Body of pancreas (tissue), 4 donors: ENCODE measurements at regions not wholly inside any gene's neighbourhood (a gene's known extent, or its start where the extent isn't known, plus 50 kb on each side); places are given as distances from the start of the nearest gene placed in this dataset.

Experiments used
- POLR2A ChIP-seq, 3 donors: fragments of 450-650 bp; IDR thresholded peaks; one replicate each; pipeline ENCODE4 v1.6.1; 2016; ENCODE audit warnings: antibody characterized with exemption in 3 of 3, mild to moderate bottlenecking in 2 of 3
- TF ChIP-seq, protein P1 (sequence below), 7 experiments: fragments of 450-650 bp in 4 of 7; fragments of 200-600 bp in 3 of 7; sonication (generic) in 3 of 7; IDR thresholded peaks; one replicate each; pipeline ENCODE4 v1.5.1; 2016 to 2019; ENCODE audit warnings: antibody characterized with exemption in 7 of 7

DNA sequence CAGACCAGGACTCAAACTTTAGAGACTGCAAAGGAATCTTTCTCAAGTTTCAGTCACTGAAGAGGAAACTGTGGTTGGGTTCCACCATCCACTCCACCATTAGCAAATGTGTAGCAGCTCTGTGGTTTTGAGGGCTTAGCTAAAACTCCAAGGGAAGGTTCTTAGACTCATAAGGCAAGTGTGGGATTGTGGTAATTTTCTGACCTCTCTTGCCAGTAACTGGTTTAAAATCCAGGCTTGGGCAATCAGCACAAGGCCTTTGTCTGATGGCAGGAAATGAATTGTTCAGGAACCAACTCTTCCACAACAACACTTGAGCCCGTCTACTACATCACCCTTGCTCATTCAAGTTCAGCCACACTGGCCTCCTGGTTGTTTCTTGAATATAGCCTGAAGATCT lies 68.6 kb upstream of the FBXL4 start:
- TF ChIP-seq, protein P1, sequence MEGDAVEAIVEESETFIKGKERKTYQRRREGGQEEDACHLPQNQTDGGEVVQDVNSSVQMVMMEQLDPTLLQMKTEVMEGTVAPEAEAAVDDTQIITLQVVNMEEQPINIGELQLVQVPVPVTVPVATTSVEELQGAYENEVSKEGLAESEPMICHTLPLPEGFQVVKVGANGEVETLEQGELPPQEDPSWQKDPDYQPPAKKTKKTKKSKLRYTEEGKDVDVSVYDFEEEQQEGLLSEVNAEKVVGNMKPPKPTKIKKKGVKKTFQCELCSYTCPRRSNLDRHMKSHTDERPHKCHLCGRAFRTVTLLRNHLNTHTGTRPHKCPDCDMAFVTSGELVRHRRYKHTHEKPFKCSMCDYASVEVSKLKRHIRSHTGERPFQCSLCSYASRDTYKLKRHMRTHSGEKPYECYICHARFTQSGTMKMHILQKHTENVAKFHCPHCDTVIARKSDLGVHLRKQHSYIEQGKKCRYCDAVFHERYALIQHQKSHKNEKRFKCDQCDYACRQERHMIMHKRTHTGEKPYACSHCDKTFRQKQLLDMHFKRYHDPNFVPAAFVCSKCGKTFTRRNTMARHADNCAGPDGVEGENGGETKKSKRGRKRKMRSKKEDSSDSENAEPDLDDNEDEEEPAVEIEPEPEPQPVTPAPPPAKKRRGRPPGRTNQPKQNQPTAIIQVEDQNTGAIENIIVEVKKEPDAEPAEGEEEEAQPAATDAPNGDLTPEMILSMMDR (IDR thresholded peaks at IDR 0.05) = no peak
- TF ChIP-seq POLR2A (IDR thresholded peaks at IDR 0.05) = no peak
